GM13976 (cell line): ENCODE measurements at regions not wholly inside any gene's neighbourhood (a gene's known extent, or its start where the extent isn't known, plus 50 kb on each side); places are given as distances from the start of the nearest gene placed in this dataset.
"Not testable (repeated sequence)": the region's sequence is repeated elsewhere in the genome, so short reads cannot be mapped to it uniquely, and the experiment has no call there.

Source experiments
- DNase-seq: peaks from one replicate; pipeline ENCODE4 v3.0.0; 2012; ENCODE audit warnings: low spot score
- in situ Hi-C: fragments of 300-500 bp; cut with MboI; formaldehyde crosslinking; loops from one replicate; pipeline ENCODE4 v1.12.0; 2022; ENCODE audit warnings: low sequenced_read_pairs, mixed read lengths, inconsistent platforms; ENCODE audit not compliant: unreplicated experiment
- TF ChIP-seq, protein P1 (sequence below): IDR thresholded peaks from 2 replicates; pipeline ENCODE4 v1.5.1; 2012; ENCODE audit warnings: borderline replicate concordance, mild to moderate bottlenecking; ENCODE audit not compliant: insufficient read depth; ENCODE audit errors: extremely low read depth, missing control alignments, control extremely low read depth

DNA sequence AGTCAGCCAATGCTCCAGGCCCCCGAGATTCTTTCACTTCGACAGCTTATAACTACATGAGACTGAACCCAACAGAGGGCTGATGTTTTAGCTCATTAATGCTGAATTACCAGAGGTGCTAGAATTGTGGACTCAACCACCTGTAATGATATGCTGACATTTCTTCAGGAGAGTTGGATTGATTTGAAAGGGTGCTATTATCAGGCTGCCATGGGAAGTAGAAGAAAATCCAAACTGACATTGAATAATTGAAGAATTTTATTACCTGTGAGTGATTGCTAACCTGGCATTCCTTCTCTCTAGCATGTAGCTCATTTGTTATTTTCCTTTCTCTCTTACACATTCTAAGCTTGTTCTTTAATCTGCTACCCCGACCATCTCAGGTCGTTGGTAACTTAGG is 488.8 kb downstream of the PID1 start:
- in situ Hi-C loops = no loop called here
- TF ChIP-seq, protein P1, sequence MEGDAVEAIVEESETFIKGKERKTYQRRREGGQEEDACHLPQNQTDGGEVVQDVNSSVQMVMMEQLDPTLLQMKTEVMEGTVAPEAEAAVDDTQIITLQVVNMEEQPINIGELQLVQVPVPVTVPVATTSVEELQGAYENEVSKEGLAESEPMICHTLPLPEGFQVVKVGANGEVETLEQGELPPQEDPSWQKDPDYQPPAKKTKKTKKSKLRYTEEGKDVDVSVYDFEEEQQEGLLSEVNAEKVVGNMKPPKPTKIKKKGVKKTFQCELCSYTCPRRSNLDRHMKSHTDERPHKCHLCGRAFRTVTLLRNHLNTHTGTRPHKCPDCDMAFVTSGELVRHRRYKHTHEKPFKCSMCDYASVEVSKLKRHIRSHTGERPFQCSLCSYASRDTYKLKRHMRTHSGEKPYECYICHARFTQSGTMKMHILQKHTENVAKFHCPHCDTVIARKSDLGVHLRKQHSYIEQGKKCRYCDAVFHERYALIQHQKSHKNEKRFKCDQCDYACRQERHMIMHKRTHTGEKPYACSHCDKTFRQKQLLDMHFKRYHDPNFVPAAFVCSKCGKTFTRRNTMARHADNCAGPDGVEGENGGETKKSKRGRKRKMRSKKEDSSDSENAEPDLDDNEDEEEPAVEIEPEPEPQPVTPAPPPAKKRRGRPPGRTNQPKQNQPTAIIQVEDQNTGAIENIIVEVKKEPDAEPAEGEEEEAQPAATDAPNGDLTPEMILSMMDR = no peak
- DNase-seq = no peak

- TF ChIP-seq, protein P1 = no peak
- DNase-seq = no peak
- in situ Hi-C loops = no loop called here
These were observed 493.2 kb downstream of the PID1 start for GRCh38 chr2:228777855-228778355.

- no peak for DNase-seq
- TF ChIP-seq, protein P1 = no peak
- in situ Hi-C loops = no loop called here
These were observed 496.5 kb downstream of the PID1 start for GRCh38 chr2:228774548-228774947.

GRCh38 chr2:228771774-228772173 is 499.3 kb downstream of the PID1 start:
- in situ Hi-C loops = no loop called here
- TF ChIP-seq, protein P1 = no peak
- no peak for DNase-seq

DNA sequence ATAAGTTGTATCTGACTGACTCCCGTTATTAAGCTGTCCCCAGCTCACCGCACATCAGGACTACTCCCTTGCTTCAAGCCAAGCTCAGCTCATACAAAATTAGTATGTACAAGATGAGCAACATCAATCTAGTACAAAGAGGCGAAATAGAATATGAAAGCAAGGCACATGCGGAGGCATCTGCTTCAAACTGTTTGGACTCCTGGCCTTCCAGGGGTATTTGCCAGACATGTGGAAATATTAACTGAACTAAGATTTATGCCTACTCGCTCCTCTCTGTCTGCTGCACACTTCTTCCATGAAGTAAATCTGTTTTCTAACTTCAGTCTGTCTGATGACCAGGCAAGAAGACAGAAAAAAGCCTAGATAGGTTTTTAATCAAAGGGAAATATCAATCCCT is 499.8 kb downstream of the PID1 start:
- TF ChIP-seq, protein P1 = no peak
- DNase-seq = no peak
- in situ Hi-C loops = no loop called here

DNA sequence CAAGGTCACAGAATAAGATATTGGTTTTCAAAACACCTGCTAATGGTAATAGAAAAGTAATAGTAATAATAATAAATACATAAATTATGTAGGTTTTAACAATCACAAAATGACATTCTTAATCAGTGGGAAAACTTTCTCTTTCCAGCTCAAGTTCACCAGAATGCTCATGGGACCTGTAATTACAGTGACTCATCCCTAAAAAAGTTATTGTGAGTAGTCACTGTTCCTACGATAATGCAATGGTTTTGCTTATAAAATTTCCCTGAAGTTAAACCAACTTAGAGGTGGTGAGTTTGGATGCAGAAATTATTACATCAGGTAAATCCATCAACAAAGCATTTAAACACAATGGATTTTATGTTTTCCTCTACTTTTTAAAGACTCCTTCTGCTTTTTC is 502.3 kb downstream of the PID1 start:
- in situ Hi-C loops = no loop called here
- no peak for DNase-seq
- TF ChIP-seq, protein P1 = no peak

GRCh38 chr2:228768141-228768540 is 502.9 kb downstream of the PID1 start:
- in situ Hi-C loops = not testable (repeated sequence)

DNA sequence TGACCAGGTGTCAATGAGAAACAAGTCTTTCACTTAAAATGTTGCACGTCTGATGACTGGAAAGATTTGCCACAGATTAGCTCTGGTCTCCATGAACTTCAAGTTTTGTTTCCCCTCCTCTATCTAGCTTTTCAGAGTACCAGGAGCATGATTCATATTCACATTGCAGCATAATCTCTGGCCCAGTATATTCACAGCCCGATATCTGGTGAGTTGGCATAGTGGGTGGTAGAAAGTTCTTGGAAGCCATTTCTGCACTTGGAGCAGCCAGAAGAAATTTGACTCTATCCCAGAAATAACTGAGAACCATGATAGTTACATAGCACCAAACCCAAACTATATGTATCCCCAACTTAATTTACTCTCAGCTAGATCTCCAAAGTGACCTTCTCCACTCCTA is 503.9 kb downstream of the PID1 start:
- DNase-seq = no peak
- TF ChIP-seq, protein P1 = no peak
- in situ Hi-C loops = no loop called here

More at GRCh38 chr2:228768141-228768540, 502.9 kb downstream of the PID1 start:
- not testable (repeated sequence) for DNase-seq
